K562 (cell line): ENCODE measurements at regions not wholly inside any gene's neighbourhood (a gene's known extent, or its start where the extent isn't known, plus 50 kb on each side); places are given as distances from the start of the nearest gene placed in this dataset.

Experiments used
- CBFB ChIP-seq: sonication (generic); formaldehyde crosslinking; IDR thresholded peaks from 2 replicates; pipeline ENCODE4 v1.4.0; 2020; ENCODE audit warnings: mild to moderate bottlenecking, missing genetic modification reagents
- CTCF ChIP-seq, 3 experiments: IDR thresholded peaks in 2 of 3; conservative IDR thresholded peaks in 1 of 3; 2 replicates each; pipeline ENCODE4 v1.5.1; 2011 to 2012; ENCODE audit warnings: low read length in 3 of 3, mild to moderate bottlenecking in 3 of 3, control low read depth in 2 of 3, improper control_type of control experiment in 1 of 3, inconsistent platforms in 1 of 3, low read depth in 1 of 3, mixed read lengths in 1 of 3, moderate library complexity in 1 of 3; ENCODE audit not compliant: insufficient read depth in 2 of 3
- MYC ChIP-seq, 2 experiments: fragments of 250-450 bp in 1 of 2; sonication (Bioruptor Pico) in 1 of 2; IDR thresholded peaks; 2 replicates each; pipeline versions ENCODE4 v1.5.1 to v1.6.1; 2012 to 2021; ENCODE audit warnings: low read depth in 2 of 2, borderline replicate concordance in 1 of 2, improper control_type of control experiment in 1 of 2, low read length in 1 of 2, mild to moderate bottlenecking in 1 of 2, moderate library complexity in 1 of 2
- RAD21 ChIP-seq, 2 experiments: fragments of 250-450 bp in 1 of 2; fragments of 450-650 bp in 1 of 2; sonication (Bioruptor Pico) in 1 of 2; formaldehyde crosslinking in 1 of 2; IDR thresholded peaks in 1 of 2; conservative IDR thresholded peaks in 1 of 2; 2 replicates each; pipeline versions ENCODE4 v1.4.0 to v1.8.0; 2020 to 2022; ENCODE audit warnings: mild to moderate bottlenecking in 2 of 2, moderate library complexity in 1 of 2
- REST ChIP-seq, 2 experiments: fragments of 450-650 bp; formaldehyde crosslinking in 1 of 2; IDR thresholded peaks; 2 replicates each; pipeline versions ENCODE4 v1.4.0 to v1.6.1; 2014 to 2020; ENCODE audit warnings: mild to moderate bottlenecking in 2 of 2, borderline replicate concordance in 1 of 2, low read depth in 1 of 2
- TAF1 ChIP-seq: IDR thresholded peaks from 2 replicates; pipeline ENCODE4 v1.6.1; 2011; ENCODE audit warnings: mild to moderate bottlenecking, low read length, moderate library complexity; ENCODE audit not compliant: insufficient read depth, control insufficient read depth, severe bottlenecking; ENCODE audit errors: extremely low read depth

- TF ChIP-seq TAF1, result no peak
- no peak for TF ChIP-seq MYC (IDR thresholded peaks at IDR 0.05; ENCODE audit: low read depth, low read length)
- TF ChIP-seq MYC (CRISPR knock-in tag; IDR thresholded peaks at IDR 0.05; ENCODE audit: borderline replicate concordance, low read depth), result no peak
- no peak for TF ChIP-seq CTCF (IDR thresholded peaks at IDR 0.05 in 2 of 3, conservative IDR thresholded peaks at IDR 0.05 in 1 of 3; ENCODE audit: insufficient read depth in 2 of 3, low read depth in 1 of 3, low read length in 3 of 3)
- no peak for TF ChIP-seq CBFB
- TF ChIP-seq REST (IDR thresholded peaks at IDR 0.05; ENCODE audit: borderline replicate concordance), result no peak
- no peak for TF ChIP-seq REST (CRISPR knock-in tag; IDR thresholded peaks at IDR 0.05; ENCODE audit: low read depth)
- no peak for TF ChIP-seq RAD21 (CRISPR knock-in tag; conservative IDR thresholded peaks at IDR 0.05 in 1 of 2, IDR thresholded peaks at IDR 0.05 in 1 of 2)
Observed at GRCh38 chr10:25078658-25079431, 62.4 kb downstream of the THNSL1 start.
